ENCODE measurements at regions not wholly inside any gene's neighbourhood (a gene's known extent, or its start where the extent isn't known, plus 50 kb on each side); places are given as distances from the start of the nearest gene placed in this dataset.
"Not testable (repeated sequence)": the region's sequence is repeated elsewhere in the genome, so short reads cannot be mapped to it uniquely, and the experiment has no call there.

DNA sequence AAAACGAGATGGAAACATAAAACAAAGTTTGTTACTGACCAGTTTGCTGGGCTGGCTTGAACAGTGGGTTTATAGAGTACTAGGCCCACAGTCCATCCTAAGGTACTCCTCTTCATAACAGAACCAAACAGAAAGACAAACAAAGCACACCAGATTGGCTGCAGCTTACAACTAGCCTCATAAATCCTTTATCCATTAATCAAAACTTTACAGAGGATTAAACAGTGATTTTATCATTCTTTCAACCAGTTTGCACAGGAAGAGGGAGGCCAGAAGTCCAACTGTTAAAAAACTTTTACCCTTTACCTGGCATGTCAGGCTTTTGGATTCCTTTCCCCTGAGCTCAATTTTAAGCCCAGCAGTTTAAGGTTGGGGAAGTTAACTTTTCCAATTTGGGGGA is 1467.6 kb downstream of the MAT2B start:
- DNase-seq (ENCODE audit: extremely low read depth in 1 of 11, low read depth in 9 of 11, low spot score in 4 of 11): no peak

DNA sequence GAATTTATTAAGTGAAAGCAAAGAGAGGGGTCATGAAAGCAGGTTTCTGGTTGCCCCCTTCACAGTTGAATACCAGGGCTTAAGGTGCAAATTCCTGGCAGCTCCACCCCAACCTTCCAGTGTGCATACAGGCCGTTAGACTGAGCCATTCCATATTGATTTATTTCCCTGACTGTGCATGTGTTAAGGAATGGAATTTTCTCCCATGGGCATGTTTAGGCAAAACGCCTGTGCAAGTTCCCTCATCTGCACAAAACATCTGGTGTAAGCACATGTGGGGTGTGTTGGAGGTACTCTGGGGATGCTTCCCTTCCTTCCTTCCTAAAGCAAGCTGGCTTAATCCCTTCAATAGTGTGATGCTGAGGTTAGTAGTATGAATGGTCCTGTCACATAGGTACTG is 1470.6 kb downstream of the MAT2B start:
- DNase-seq (ENCODE audit: extremely low read depth in 1 of 11, low read depth in 9 of 11, low spot score in 4 of 11): no peak

DNA sequence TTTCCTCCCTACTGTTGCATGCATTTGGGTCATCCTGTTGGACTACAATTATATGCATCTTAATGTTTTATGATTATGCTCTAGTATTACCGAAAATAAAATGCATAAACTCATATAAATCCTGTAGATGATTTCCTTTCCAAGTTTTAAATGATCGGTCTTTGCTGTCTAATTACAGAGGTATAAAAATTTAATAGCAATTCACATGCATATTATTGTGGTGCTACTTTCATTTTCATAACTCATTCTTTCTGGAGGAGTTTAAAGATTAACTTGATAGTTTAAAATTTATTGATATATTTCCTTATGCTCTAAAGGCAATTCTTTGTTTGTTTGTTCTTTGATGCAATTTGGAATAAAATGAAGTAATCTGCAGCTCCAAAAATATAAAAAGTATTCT is 1475.1 kb downstream of the MAT2B start:
- no peak for DNase-seq (ENCODE audit: extremely low read depth in 1 of 11, low read depth in 9 of 11, low spot score in 4 of 11)

DNA sequence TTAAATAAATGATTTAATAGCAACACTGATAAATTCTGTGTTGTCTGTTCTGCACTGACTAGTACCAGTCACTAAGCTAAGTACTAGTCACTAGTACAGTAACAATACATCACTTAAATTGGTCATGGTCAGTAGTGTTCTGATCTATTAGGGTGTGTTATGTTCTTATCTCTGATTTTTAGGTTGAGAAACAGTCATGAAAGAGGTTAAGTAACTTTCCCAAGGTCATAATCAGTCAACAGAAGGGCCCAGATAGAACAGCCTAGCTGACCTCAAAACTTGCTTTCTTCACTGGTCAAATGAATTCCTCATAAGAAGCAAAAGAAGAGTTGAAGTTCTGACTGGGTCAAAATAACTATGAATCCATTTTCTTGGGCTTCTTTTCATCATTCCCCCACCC is 1492.7 kb downstream of the MAT2B start:
- DNase-seq (ENCODE audit: extremely low read depth in 1 of 11, low read depth in 9 of 11, low spot score in 4 of 11): no peak

DNA sequence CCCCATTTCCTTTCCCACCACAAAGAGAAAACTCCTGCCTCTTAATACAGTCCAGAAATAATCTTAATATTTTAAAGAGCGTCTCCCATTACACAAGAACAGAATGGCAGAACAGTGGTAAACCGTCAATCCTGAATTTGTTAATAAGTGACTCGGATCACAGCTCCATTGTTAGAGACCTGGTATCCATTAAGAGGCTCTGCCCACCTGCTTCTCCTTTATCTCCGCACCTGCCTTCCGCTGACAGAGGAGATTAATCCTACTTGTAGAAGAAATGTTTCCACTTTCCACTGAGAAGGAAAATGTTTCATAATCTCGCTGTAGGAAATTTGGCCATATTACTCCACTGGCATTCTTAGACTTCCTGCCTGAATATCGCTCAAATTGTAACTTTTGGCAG is 1493.2 kb downstream of the MAT2B start:
- DNase-seq (ENCODE audit: extremely low read depth in 1 of 11, low read depth in 9 of 11, low spot score in 4 of 11): no peak

DNA sequence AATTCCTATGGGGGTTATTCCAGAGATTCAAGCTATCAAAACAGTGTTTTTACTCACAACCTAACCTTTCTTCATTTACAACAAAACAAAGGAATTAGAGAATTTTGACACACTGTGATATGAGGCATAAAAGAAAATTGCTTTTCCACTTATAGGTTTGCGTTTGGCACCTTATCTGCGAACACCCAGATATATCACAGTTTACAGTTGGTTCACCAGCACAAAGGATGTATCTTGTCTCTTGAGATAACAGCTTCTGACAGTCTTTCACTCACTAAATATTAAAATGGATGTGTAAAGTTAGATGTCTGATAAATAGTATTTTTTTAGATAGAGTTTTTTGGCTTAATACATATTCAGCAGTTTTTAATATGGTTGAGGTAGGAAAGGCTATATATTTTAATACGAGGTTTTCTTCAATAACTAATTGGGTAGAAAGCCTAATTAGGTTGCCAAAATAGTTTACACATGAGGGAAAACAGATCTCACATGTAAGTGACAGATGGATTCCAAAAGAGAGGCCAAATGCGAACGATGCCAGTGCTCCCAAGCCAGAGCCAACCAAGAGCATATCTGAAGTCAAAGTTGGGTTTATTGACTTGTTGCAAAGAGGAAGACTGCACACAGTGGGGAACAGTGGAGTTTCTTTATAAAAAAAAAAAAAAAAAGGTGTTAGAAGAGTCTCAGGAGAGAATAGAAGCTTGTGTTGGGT is 1495.2 kb downstream of the MAT2B start:
- DNase-seq (ENCODE audit: extremely low read depth in 1 of 11, low read depth in 9 of 11, low spot score in 4 of 11): no peak

DNA sequence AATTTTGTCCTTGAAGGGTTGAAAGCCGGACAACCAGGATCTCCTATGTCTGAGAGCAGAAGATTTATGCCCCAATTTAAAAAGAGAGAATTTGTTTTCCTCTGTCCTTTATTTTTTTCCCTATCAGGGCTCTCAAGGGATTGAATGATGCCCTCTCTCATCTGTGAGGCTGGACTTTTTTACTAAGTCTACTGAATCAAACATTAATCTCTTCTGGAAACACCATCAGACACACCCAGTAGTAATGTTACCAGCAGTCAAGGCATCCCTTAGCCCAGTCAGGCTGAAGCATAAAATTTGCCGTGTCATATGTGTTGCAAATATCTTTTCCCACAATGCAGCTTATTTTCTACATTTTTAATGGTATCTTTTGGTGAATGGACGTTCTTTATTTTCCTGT is 1497.9 kb downstream of the MAT2B start:
- no peak for DNase-seq (ENCODE audit: extremely low read depth in 1 of 11, low read depth in 9 of 11, low spot score in 4 of 11)

DNA sequence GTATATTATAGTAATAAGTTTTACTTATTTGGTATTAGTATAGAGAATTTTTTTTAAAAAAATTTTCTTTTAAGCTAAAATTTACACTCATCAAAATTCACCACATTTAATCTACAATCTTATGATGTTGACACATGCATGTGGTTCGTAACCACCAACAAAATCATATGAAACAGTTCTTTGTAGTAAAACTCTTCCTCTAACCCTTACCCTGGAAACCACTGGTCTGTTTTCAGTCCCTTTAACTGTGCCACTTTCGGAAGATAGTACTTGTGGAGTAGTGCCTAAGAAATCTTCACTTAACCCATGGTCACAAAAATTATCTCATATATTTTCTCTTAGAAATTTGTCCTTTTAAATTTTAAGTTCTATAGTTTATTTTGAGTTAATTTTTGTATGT is 1498.8 kb downstream of the MAT2B start:
- DNase-seq (ENCODE audit: extremely low read depth in 1 of 11, low read depth in 9 of 11, low spot score in 4 of 11): no peak

DNA sequence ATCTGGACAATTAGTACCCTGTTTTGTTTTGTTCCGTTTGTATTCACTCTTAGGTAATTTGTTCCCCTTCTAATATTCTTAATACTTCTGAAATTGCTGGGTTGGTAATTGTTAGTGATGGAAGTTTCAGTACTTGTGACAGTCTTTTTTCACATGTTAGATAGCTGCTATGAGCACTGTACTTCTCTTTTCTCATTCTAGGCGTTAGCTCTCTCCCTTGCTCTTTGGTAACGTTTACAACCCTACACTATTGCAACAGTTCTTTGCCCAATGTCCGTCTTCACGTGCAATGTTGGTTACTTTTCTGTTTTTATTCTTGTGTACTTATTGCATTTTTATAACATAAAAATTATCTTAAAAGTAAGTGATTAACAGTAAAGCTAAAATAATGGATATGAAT is 1509.0 kb downstream of the MAT2B start:
- DNase-seq (ENCODE audit: extremely low read depth in 1 of 11, low read depth in 9 of 11, low spot score in 4 of 11): no peak

DNA sequence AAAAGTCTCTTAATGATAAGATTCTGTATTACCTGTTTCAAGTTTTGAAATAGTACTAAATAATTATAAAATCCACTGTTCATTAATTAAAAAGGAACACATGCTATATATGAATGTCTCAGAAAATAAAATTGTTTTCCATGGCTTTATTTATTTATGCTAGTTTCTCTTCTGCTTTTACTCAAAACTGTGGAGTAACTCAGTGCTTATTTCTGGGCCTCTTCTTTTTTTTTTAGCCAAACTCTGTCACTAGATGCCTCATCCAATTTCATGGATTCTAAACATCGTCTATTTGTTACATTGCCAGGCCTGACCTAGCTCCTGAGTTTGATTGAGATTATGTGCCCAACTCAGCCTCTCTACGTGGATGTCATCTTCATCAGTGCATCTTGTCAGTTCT is 1509.7 kb downstream of the MAT2B start:
- no peak for DNase-seq (ENCODE audit: extremely low read depth in 1 of 11, low read depth in 9 of 11, low spot score in 4 of 11)

DNA sequence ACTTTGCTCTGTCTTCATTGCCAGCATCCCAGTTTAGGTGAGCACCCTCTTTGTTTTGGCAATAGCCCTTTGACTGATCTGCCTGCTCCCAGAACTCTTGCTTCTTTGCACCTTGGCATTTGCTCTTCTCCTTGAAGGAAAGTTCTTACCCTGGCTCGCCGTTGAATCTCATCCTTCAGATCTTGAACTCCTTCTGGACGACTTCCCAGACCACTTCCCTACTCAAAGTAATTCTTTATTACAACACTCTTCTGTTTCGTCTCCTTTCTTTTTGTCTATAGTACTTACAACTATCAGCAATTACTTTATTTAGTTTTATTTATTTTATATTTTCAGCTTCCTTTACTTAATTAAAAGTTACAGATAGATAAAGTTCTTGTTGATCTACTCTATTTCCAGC is 1510.1 kb downstream of the MAT2B start:
- no peak for DNase-seq (ENCODE audit: extremely low read depth in 1 of 11, low read depth in 9 of 11, low spot score in 4 of 11)

DNA sequence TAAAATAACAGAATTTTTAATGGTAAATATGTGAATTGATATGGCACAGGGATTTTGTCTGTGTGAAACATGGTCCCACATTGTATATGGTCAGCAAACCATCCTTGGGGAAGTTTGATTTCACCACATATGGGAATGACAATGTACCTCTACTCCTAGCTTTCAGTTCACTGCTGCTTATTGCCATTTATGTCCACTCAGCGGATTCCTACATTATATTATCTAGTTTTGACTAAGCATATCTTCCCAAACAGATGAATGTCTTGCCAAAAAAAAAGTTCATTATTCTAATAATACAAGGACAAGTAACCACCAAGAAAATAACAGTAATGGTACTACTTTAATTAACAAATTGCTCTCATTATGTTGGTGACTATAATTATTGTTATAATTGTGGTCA is 1521.6 kb downstream of the MAT2B start:
- no peak for DNase-seq (ENCODE audit: extremely low read depth in 1 of 11, low read depth in 9 of 11, low spot score in 4 of 11)

DNA sequence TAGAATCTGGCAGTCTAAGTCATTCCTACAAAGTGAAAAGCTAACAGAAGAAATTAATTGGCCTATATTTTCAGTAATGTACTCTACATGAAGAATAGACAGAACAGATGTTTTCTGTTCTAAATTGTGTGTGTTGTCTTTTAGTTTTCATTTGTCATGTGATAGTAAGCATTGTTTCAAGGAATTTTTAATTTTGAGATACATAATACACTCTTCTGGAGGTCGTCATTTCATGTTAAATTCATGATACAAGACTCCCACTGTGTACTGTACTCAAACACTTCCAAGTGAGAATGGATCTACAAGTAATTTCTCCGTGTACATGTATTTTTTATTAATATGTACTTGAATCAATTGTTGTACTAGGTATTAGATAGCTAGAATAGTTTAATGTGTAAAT is 1522.9 kb downstream of the MAT2B start:
- DNase-seq (ENCODE audit: extremely low read depth in 1 of 11, low read depth in 9 of 11, low spot score in 4 of 11): no peak

DNA sequence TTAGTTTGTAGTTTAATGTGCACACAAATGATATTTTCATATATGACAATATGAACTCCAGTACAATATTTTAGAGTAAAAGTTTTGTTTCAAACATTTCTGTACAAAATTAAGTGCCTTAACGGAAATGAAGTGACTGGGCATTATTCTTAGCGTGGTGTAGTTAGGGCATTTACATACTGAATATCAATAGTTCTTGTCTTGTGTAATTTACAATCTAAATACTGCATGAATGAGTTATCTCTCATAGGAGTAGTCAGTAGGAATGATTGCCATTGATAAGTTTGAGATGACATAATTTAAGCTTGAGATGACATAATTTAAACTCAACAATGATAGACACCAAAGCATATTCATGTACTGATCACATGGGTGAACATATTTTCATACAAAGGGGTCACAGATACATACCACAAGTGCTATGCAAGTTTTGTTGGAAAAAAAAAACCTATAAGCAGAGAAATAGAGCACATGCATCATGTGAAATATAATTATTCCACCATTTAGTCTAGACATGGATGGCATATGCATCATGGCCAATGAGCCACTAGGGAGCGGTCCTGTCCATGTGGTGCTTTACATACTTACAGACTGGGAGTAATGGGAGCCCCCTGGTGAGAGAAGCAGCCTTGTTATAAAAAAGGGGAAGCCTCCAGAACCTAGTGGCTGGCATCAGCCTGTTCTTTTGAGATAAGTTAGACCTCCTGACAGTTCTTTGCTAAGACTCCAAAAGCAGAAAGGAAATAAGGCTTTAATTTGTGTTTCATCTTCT is 1523.9 kb downstream of the MAT2B start:
- no peak for DNase-seq (ENCODE audit: extremely low read depth in 1 of 11, low read depth in 9 of 11, low spot score in 4 of 11)

DNA sequence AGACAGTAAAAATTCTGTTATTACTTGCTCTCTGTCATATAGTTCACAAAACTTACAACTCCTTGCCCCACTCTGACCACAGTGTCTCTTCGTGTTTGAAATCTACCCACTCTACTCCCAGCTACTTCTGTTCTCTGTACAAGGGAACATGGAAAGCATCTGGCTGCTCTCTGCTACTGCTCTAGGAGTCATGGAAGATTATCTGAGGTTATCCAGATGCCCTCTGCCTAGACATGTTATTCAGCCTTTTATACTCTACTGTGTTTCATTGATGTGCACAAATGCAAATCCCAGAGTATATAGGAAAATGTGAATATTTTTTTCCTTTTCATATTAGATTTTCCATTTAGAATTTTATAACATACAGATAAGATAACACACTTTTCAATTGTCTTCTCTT is 1525.6 kb downstream of the MAT2B start:
- DNase-seq (ENCODE audit: extremely low read depth in 1 of 11, low read depth in 9 of 11, low spot score in 4 of 11): no peak

DNA sequence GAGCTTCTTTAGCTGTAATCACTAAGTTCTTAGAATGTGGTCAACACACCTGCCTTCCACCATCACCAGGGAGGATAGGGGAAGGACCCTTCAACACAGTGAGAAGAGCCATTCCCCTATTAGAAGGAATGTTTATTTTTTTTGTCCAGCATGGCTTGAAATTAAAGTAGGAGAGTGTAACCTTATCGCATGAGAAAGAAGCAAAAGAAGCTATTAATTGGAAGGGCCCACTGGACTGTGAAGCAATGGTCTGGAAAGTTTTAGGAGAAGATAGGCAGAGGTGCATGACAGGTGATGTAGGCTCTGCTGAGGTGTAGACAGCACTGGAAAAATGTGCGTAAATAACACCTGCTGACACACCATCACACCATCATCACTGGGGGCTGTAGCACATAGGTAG is 1526.0 kb downstream of the MAT2B start:
- DNase-seq (ENCODE audit: extremely low read depth in 1 of 11, low read depth in 9 of 11, low spot score in 4 of 11): peak in 8 of 11 donors; percentile 1 to 32 (median 12)

DNA sequence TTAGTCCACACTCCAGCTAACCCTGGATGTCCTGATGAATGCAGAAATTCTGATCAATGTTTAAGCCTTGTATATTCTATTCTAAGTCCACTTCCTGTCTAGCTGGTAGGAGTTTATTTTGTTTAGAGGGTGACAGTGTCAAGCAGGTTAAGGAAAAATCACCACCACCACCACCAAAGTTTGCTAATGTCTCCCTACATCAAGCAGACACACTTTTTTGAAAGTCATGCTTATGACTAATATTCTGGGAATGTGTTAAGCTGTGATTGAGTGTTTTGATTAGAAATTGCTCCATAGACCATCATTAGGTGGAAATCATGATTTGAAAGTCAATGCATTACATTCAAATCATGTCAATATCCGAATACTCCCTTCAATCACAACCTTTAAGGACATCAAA is 1530.1 kb downstream of the MAT2B start:
- DNase-seq (ENCODE audit: extremely low read depth in 1 of 11, low read depth in 9 of 11, low spot score in 4 of 11): no peak

DNA sequence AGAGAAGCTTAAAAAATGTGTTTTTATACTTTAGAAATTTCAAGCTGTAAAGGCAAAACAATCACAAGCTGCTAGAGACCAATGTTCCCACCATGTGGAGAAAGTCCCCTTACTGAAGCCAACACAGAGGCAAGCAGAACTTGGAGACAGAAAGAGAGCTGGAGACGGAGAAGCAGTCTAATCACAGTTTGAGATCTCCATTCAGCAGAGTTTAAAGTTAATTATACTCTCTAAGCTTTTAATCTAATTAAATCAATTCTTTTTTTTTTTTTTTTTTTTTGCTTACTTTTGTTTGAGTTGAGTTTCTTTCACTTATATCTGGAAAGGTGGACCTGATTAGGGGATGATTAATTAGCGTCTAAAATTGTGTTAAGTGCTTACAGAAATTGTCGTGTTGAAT is 1534.3 kb downstream of the MAT2B start:
- DNase-seq (ENCODE audit: extremely low read depth in 1 of 11, low read depth in 9 of 11, low spot score in 4 of 11): no peak

DNA sequence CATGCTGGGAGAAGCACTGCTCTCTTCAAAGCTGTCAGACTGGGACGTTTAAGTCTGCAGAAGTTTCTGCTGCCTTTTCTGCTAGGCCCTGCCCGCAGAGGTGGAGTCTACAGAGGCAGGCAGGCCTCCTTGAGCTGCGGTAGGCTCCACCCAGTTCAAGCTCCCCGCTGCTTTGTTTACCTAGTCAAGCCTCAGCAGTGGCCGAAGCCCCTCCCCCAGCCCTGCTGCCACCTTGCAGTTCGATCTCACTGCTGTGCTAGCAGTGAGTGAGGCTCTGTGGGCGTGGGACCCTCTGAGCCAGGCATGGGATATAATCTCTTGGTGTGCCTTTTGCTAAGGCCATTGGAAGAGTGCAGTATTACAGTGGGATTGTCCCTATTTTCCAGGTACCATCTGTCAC is 1540.5 kb downstream of the MAT2B start:
- DNase-seq (ENCODE audit: extremely low read depth in 1 of 11, low read depth in 9 of 11, low spot score in 4 of 11): not testable (repeated sequence)

DNA sequence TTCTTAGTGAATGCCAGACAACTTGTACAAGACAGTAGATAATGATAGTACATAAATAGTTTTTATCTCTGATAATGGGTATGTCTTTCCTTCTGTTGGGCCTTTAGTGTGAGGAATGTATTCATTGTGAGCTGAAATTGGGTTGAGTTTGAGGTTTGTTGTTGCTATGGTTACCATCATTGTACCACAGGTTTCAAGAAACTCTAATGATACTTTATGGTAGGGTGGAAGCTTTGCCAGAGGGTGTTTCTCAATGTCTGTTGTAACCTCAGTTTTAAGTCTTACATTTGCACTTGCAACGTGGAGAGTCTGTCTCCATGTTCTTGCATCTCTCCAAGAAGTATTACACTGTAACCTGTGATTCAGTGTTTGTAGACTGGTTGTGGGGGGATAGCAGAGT is 1550.1 kb downstream of the MAT2B start:
- no peak for DNase-seq (ENCODE audit: extremely low read depth in 1 of 11, low read depth in 9 of 11, low spot score in 4 of 11)

DNA sequence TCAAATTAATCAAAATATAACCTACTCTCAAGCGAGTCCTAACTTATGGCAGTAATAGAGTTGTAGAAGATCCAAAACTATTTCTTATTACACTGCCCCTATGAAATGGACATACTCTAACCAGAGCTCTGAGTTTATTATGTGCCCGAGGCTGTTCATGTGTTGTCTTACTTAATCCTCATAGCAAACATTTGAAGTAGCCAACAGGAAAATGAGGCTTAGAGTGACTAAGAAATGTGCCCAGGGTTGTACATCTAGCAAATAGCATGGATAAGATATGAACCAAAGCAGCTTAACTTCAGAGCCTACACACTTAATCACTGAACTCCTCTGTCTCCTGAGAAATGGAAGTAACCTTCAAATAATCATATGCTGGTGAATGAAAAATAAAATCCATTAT is 1551.7 kb downstream of the MAT2B start:
- no peak for DNase-seq (ENCODE audit: extremely low read depth in 1 of 11, low read depth in 9 of 11, low spot score in 4 of 11)

All from renal cortex interstitium (tissue), 11 donors.